ENCODE measurements at regions not wholly inside any gene's neighbourhood (a gene's known extent, or its start where the extent isn't known, plus 50 kb on each side); places are given as distances from the start of the nearest gene placed in this dataset.
"Not testable (repeated sequence)": the region's sequence is repeated elsewhere in the genome, so short reads cannot be mapped to it uniquely, and the experiment has no call there.

GRCh38 chr7:94188350-94188749 is 184.2 kb upstream of the BET1 start (continued):
- no peak for TF ChIP-seq CSRNP3 (CRISPR knock-in tag; IDR thresholded peaks at IDR 0.05)
- TF ChIP-seq ZFP3 (CRISPR knock-in tag; IDR thresholded peaks at IDR 0.05), result no peak
- no peak for TF ChIP-seq SNAI2 (CRISPR knock-in tag; IDR thresholded peaks at IDR 0.05)
- TF ChIP-seq ZFP30 (CRISPR knock-in tag; IDR thresholded peaks at IDR 0.05), result no peak

- no peak for TF ChIP-seq OSR1 (CRISPR knock-in tag; IDR thresholded peaks at IDR 0.05)
- peak; percentile 87 for TF ChIP-seq ISL1 (CRISPR knock-in tag; IDR thresholded peaks at IDR 0.05)
- no peak for TF ChIP-seq GLIS3 (CRISPR knock-in tag; IDR thresholded peaks at IDR 0.05)
- 0 out of 2 replicates have a peak, but pooled peaks have one; percentile 18 for TF ChIP-seq CREB5 (CRISPR knock-in tag; IDR thresholded peaks at IDR 0.05; ENCODE audit: low read depth)
- no peak for TF ChIP-seq TOX (CRISPR knock-in tag; IDR thresholded peaks at IDR 0.05; ENCODE audit: borderline replicate concordance)
- TF ChIP-seq ZNF70 (CRISPR knock-in tag; IDR thresholded peaks at IDR 0.05), result no peak
- peak; percentile 38; the same call in 1 of the 2 replicates for TF ChIP-seq RARB (CRISPR knock-in tag; IDR thresholded peaks at IDR 0.05)
- TF ChIP-seq ZNF565 (CRISPR knock-in tag; conservative IDR thresholded peaks at IDR 0.05; ENCODE audit: low read depth), result no peak
- peak; percentile 20; the same call in 1 of the 2 replicates for TF ChIP-seq CSDC2 (CRISPR knock-in tag; IDR thresholded peaks at IDR 0.05)
- peak; percentile 54; the same call in 1 of the 2 replicates for TF ChIP-seq ZFP3 (CRISPR knock-in tag; IDR thresholded peaks at IDR 0.05)
- peak; percentile 99 for ATAC-seq
Measured at GRCh38 chr7:94190599-94191061, 186.5 kb upstream of the BET1 start.

- not testable (repeated sequence) for ATAC-seq
Measured at GRCh38 chr7:94194426-94194825, 190.3 kb upstream of the BET1 start.

- TF ChIP-seq ZFP3 (CRISPR knock-in tag; IDR thresholded peaks at IDR 0.05) (no peak), ZNF565 (CRISPR knock-in tag; conservative IDR thresholded peaks at IDR 0.05; ENCODE audit: low read depth) (no peak), PPARA (CRISPR knock-in tag; IDR thresholded peaks at IDR 0.05; ENCODE audit: borderline replicate concordance) (no peak), TOX (CRISPR knock-in tag; IDR thresholded peaks at IDR 0.05; ENCODE audit: borderline replicate concordance) (no peak), SNAI2 (CRISPR knock-in tag; IDR thresholded peaks at IDR 0.05) (no peak), ZC3H10 (CRISPR knock-in tag; IDR thresholded peaks at IDR 0.05) (no peak), RARB (CRISPR knock-in tag; IDR thresholded peaks at IDR 0.05) (no peak), BACH2 (CRISPR knock-in tag; IDR thresholded peaks at IDR 0.05; ENCODE audit: borderline replicate concordance) (no peak), GLIS3 (CRISPR knock-in tag; IDR thresholded peaks at IDR 0.05) (no peak), CSDC2 (CRISPR knock-in tag; IDR thresholded peaks at IDR 0.05) (no peak), ZFP30 (CRISPR knock-in tag; IDR thresholded peaks at IDR 0.05) (no peak), TCF4 (CRISPR knock-in tag; IDR thresholded peaks at IDR 0.05; ENCODE audit: borderline replicate concordance) (no peak), ARNTL (CRISPR knock-in tag; IDR thresholded peaks at IDR 0.05; ENCODE audit: borderline replicate concordance, low read depth) (no peak), ISL1 (CRISPR knock-in tag; IDR thresholded peaks at IDR 0.05) (no peak), ESRRG (CRISPR knock-in tag; IDR thresholded peaks at IDR 0.05) (no peak)
- TF ChIP-seq, protein P1, sequence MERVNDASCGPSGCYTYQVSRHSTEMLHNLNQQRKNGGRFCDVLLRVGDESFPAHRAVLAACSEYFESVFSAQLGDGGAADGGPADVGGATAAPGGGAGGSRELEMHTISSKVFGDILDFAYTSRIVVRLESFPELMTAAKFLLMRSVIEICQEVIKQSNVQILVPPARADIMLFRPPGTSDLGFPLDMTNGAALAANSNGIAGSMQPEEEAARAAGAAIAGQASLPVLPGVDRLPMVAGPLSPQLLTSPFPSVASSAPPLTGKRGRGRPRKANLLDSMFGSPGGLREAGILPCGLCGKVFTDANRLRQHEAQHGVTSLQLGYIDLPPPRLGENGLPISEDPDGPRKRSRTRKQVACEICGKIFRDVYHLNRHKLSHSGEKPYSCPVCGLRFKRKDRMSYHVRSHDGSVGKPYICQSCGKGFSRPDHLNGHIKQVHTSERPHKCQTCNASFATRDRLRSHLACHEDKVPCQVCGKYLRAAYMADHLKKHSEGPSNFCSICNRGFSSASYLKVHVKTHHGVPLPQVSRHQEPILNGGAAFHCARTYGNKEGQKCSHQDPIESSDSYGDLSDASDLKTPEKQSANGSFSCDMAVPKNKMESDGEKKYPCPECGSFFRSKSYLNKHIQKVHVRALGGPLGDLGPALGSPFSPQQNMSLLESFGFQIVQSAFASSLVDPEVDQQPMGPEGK (CRISPR knock-in tag; IDR thresholded peaks at IDR 0.05; ENCODE audit: borderline replicate concordance), result no peak
- ATAC-seq, result no peak
Measured at GRCh38 chr7:94195201-94195600, 191.0 kb upstream of the BET1 start.

DNA sequence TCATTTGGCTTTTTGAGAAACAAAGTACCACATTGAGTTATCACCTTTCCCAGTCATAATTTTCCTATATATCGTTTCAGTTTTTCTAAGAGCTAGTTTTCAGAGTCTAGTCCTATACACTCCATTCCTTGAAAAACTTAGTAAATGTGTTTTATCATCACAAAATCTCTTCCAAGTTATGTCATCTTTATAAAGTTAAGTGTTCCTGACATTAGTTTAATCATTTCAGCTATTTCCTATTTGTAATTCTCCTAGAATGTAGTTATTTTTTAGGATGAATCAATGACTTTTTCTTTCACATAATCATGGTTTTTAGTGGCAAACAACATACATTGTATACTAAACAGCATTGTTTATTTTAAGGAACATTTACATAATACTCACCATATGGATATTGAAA is 191.7 kb upstream of the BET1 start:
- peak; percentile 80 for ATAC-seq
- TF ChIP-seq SNAI2 (CRISPR knock-in tag; IDR thresholded peaks at IDR 0.05) (no peak), TCF4 (CRISPR knock-in tag; IDR thresholded peaks at IDR 0.05; ENCODE audit: borderline replicate concordance) (no peak), RARB (CRISPR knock-in tag; IDR thresholded peaks at IDR 0.05) (no peak), TOX (CRISPR knock-in tag; IDR thresholded peaks at IDR 0.05; ENCODE audit: borderline replicate concordance) (no peak), ZC3H10 (CRISPR knock-in tag; IDR thresholded peaks at IDR 0.05) (no peak), ZNF565 (CRISPR knock-in tag; conservative IDR thresholded peaks at IDR 0.05; ENCODE audit: low read depth) (no peak), BACH2 (CRISPR knock-in tag; IDR thresholded peaks at IDR 0.05; ENCODE audit: borderline replicate concordance) (no peak), CSDC2 (CRISPR knock-in tag; IDR thresholded peaks at IDR 0.05) (no peak), TSHZ2 (CRISPR knock-in tag; IDR thresholded peaks at IDR 0.05) (no peak), ZNF70 (CRISPR knock-in tag; IDR thresholded peaks at IDR 0.05) (no peak), POU6F1 (CRISPR knock-in tag; IDR thresholded peaks at IDR 0.05; ENCODE audit: borderline replicate concordance, low read depth) (no peak), ZFP3 (CRISPR knock-in tag; IDR thresholded peaks at IDR 0.05) (no peak), OSR1 (CRISPR knock-in tag; IDR thresholded peaks at IDR 0.05) (no peak), ESRRG (CRISPR knock-in tag; IDR thresholded peaks at IDR 0.05) (no peak)
- TF ChIP-seq, protein P1 (CRISPR knock-in tag; IDR thresholded peaks at IDR 0.05; ENCODE audit: borderline replicate concordance), result no peak

Measured in SK-N-SH treated with all-trans-retinoic acid at 6 μM for 48 hours (cell line).